Ovary (tissue), 3 donors: ENCODE measurements at regions not wholly inside any gene's neighbourhood (a gene's known extent, or its start where the extent isn't known, plus 50 kb on each side); places are given as distances from the start of the nearest gene placed in this dataset.

ENCODE experiments used
- CTCF ChIP-seq, 3 donors: fragments of 450-650 bp in 2 of 3; fragments of 200-600 bp in 1 of 3; IDR thresholded peaks; one replicate each; pipeline versions ENCODE4 v1.5.1 to v1.8.0; 2016 to 2022; ENCODE audit warnings: antibody characterized with exemption in 3 of 3, mild to moderate bottlenecking in 1 of 3
- EP300 ChIP-seq: sonication (generic); formaldehyde crosslinking; IDR thresholded peaks from one replicate; pipeline ENCODE4 v1.6.1; 2017; ENCODE audit warnings: antibody characterized with exemption
- POLR2A ChIP-seq: fragments of 450-650 bp; IDR thresholded peaks from one replicate; pipeline ENCODE4 v1.6.1; 2017; ENCODE audit warnings: antibody characterized with exemption, mild to moderate bottlenecking, moderate library complexity
- donor health status: DM: no; HTN: no; CAD: no.

- TF ChIP-seq CTCF (IDR thresholded peaks at IDR 0.05) (no peak), POLR2A (no peak), EP300 (no peak)
These were observed 723.4 kb downstream of the TRHDE start for GRCh38 chr12:72995616-72996015.
